Tibial artery (tissue), 4 donors: ENCODE measurements at regions not wholly inside any gene's neighbourhood (a gene's known extent, or its start where the extent isn't known, plus 50 kb on each side); places are given as distances from the start of the nearest gene placed in this dataset.

ENCODE experiments used
- DNase-seq, 2 donors: peaks; one replicate each; pipeline ENCODE4 v3.0.0-alpha.2; 2019
- H3K27ac ChIP-seq, 2 donors: fragments of 200-600 bp; sonication (generic) in 1 of 2; 1 replicate in 1 of 2; 2 replicates in 1 of 2; pipeline ENCODE4 v1.5.1; 2018 to 2019; ENCODE audit warnings: mild to moderate bottlenecking in 1 of 2
- H3K27me3 ChIP-seq, 2 donors: fragments of 200-600 bp; sonication (generic) in 1 of 2; one replicate each; pipeline versions ENCODE4 v1.5.1 to v1.6.0; 2016 to 2019
- H3K36me3 ChIP-seq, 3 donors: fragments of 200-600 bp; sonication (generic) in 2 of 3; one replicate each; pipeline ENCODE4 v1.5.1; 2016 to 2019; ENCODE audit warnings: mild to moderate bottlenecking in 2 of 3
- H3K4me1 ChIP-seq, 4 donors: fragments of 200-600 bp; sonication (generic) in 2 of 4; 1 replicate in 3 of 4; 2 replicates in 1 of 4; pipeline ENCODE4 v1.5.1; 2016 to 2019
- H3K4me3 ChIP-seq, 2 donors: fragments of 200-600 bp; sonication (generic) in 1 of 2; 1 replicate in 1 of 2; 2 replicates in 1 of 2; pipeline ENCODE4 v1.5.1; 2018 to 2019; ENCODE audit warnings: mild to moderate bottlenecking in 2 of 2
- H3K9me3 ChIP-seq, 3 donors: fragments of 200-600 bp; sonication (generic) in 1 of 3; one replicate each; pipeline ENCODE4 v1.5.1; 2016 to 2019
- intact Hi-C: fragments of 100-400 bp; cut with DNase I; formaldehyde crosslinking; loops from one replicate; pipeline ENCODE4 v1.15.0; 2023; ENCODE audit warnings: low total_unique reads
- TF ChIP-seq, protein P1 (sequence below), 2 experiments: fragments of 200-600 bp in 1 of 2; fragments of 450-650 bp in 1 of 2; IDR thresholded peaks; one replicate each; pipeline ENCODE4 v1.5.1; 2017 to 2019; ENCODE audit warnings: antibody characterized with exemption in 2 of 2, mild to moderate bottlenecking in 1 of 2, moderate library complexity in 1 of 2

GRCh38 chr21:27803571-27803970 lies 836.7 kb upstream of the ADAMTS5 start:
- Histone ChIP-seq H3K36me3 (no peaks in the 10 kb centered on the region), H3K27ac (no peak overlapping the region), H3K4me1 (peaks cover 0 to 7% (median 0%) of the 10 kb centered on the region in 4 donors), H3K4me3 (no peak overlapping the region), H3K9me3 (no peaks in the 10 kb centered on the region), H3K27me3 (no peaks in the 10 kb centered on the region)
- TF ChIP-seq, protein P1, sequence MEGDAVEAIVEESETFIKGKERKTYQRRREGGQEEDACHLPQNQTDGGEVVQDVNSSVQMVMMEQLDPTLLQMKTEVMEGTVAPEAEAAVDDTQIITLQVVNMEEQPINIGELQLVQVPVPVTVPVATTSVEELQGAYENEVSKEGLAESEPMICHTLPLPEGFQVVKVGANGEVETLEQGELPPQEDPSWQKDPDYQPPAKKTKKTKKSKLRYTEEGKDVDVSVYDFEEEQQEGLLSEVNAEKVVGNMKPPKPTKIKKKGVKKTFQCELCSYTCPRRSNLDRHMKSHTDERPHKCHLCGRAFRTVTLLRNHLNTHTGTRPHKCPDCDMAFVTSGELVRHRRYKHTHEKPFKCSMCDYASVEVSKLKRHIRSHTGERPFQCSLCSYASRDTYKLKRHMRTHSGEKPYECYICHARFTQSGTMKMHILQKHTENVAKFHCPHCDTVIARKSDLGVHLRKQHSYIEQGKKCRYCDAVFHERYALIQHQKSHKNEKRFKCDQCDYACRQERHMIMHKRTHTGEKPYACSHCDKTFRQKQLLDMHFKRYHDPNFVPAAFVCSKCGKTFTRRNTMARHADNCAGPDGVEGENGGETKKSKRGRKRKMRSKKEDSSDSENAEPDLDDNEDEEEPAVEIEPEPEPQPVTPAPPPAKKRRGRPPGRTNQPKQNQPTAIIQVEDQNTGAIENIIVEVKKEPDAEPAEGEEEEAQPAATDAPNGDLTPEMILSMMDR (IDR thresholded peaks at IDR 0.05) = no peak
- intact Hi-C loops = no loop called here
- DNase-seq = no peak

DNA sequence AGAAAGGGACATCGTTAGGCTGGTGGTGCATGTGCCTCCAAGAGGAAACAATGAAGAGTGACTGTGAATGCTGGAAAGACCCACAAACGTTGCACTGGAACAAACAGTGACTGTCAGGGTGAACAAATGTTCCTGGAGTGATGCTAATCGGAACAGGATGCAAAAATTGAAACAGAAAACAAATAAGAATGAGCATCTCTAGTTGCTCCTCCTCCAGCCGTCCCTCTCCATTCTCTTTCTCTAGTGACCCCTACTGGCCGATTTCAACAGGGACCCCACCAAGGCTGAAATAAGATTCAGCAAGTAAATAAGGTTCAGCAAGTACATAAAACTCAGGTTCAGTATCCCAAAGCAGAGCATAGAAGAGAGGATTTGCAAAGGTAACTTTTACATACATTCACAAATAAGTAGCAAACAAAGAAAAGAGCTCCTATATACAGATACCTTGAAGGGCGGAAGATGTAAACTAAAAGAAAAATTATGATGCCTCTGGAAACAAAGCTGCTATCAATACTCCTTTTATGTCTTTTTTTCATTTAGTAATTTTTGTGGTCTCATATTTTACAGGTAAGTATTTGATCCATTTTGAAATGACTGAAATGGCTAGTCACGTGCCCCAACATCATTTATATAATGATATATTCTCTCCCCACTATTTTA lies 836.1 kb upstream of the ADAMTS5 start:
- Histone ChIP-seq H3K36me3 (no peaks in the 10 kb centered on the region), H3K4me3 (no peak overlapping the region), H3K9me3 (no peaks in the 10 kb centered on the region), H3K27ac (no peak overlapping the region), H3K27me3 (no peaks in the 10 kb centered on the region), H3K4me1 (peaks cover 0 to 7% (median 0%) of the 10 kb centered on the region in 4 donors)
- intact Hi-C loops = no loop called here
- TF ChIP-seq, protein P1 (IDR thresholded peaks at IDR 0.05) = peak in 1 of 2 experiments; percentile 35
- no peak for DNase-seq

- peaks cover 0 to 6% (median 0%) of the 10 kb centered on the region in 4 donors for H3K4me1 ChIP-seq
- intact Hi-C loops = no loop called here
- DNase-seq = no peak
- no peaks in the 10 kb centered on the region for H3K27me3 ChIP-seq
- no peaks in the 10 kb centered on the region for H3K36me3 ChIP-seq
- TF ChIP-seq, protein P1 (IDR thresholded peaks at IDR 0.05) = no peak
- H3K9me3 ChIP-seq = no peaks in the 10 kb centered on the region
- no peak overlapping the region for H3K27ac ChIP-seq
- H3K4me3 ChIP-seq = no peak overlapping the region
Observed at GRCh38 chr21:27799861-27800260, 833.0 kb upstream of the ADAMTS5 start.

DNA sequence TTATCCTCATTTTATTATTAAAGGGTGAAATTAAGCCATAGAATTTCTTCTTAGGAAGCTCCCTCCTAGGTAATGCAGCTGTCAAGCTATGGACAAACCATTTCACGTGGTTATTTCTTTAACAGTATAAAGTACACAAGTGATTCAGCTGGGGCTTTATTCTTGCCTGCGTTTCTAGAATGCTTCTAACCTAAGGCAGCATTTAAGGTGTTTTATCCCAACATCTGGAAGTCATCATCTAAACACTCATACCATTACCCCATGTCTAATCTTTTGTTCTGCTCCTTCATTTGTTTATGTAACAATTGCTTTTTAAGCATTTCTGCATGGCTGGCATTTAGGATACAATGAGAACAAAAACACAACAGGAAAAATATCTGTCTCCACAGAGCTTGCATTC lies 829.2 kb upstream of the ADAMTS5 start:
- no peak for DNase-seq
- Histone ChIP-seq H3K36me3 (no peaks in the 10 kb centered on the region), H3K9me3 (no peaks in the 10 kb centered on the region), H3K27ac (no peak overlapping the region), H3K4me1 (no peaks in the 10 kb centered on the region), H3K27me3 (no peaks in the 10 kb centered on the region), H3K4me3 (no peak overlapping the region)
- intact Hi-C loops = no loop called here
- TF ChIP-seq, protein P1 (IDR thresholded peaks at IDR 0.05) = no peak

- no peak for DNase-seq
- Histone ChIP-seq H3K36me3 (no peaks in the 10 kb centered on the region), H3K27ac (no peak overlapping the region), H3K9me3 (no peaks in the 10 kb centered on the region), H3K27me3 (no peaks in the 10 kb centered on the region), H3K4me3 (no peak overlapping the region), H3K4me1 (no peaks in the 10 kb centered on the region)
- TF ChIP-seq, protein P1 (IDR thresholded peaks at IDR 0.05) = no peak
- intact Hi-C loops = no loop called here
Observed at GRCh38 chr21:27795418-27795817, 828.5 kb upstream of the ADAMTS5 start.

- intact Hi-C loops = no loop called here
- TF ChIP-seq, protein P1 (IDR thresholded peaks at IDR 0.05) = no peak
- DNase-seq = no peak
- Histone ChIP-seq H3K4me1 (no peaks in the 10 kb centered on the region), H3K36me3 (no peaks in the 10 kb centered on the region), H3K4me3 (no peak overlapping the region), H3K27me3 (no peaks in the 10 kb centered on the region), H3K27ac (no peak overlapping the region), H3K9me3 (no peaks in the 10 kb centered on the region)
Observed at GRCh38 chr21:27793901-27794300, 827.0 kb upstream of the ADAMTS5 start.
